OCI-LY7 (cell line): ENCODE measurements at regions not wholly inside any gene's neighbourhood (a gene's known extent, or its start where the extent isn't known, plus 50 kb on each side); places are given as distances from the start of the nearest gene placed in this dataset.

Experiments used
- BruUV-seq: library from RNA; stranded (reverse); fragments of 400-500 nt; replicated peaks from 2 replicates; lab custom pipeline; 2021; lab: Mats Ljungman, UMichigan
- CTCF ChIA-PET: fragments of 300-600 bp; sonication (Branson Sonifier 250); formaldehyde crosslinking; loops from one replicate; lab custom pipeline; 2022; ENCODE audit warnings: antibody characterized with exemption; ENCODE audit not compliant: unreplicated experiment; lab: Charles Lee
- POLR2A ChIA-PET: fragments of 300-600 bp; sonication (Branson Sonifier 250); formaldehyde crosslinking; loops from one replicate; lab custom pipeline; 2022; ENCODE audit warnings: antibody characterized with exemption; lab: Charles Lee
- DNase-seq: peaks from one replicate; pipeline ENCODE4 v3.0.0-alpha.2; 2015; ENCODE audit warnings: low spot score
- H2AFZ ChIP-seq: fragments of 200-600 bp; sonication (generic), shearing (Covaris generic); 2 replicates; pipeline ENCODE4 v1.6.1; 2014; ENCODE audit warnings: mild to moderate bottlenecking, antibody characterized with exemption, low read length, moderate library complexity
- H3K27ac ChIP-seq: fragments of 200-600 bp; sonication (generic); 2 replicates; pipeline ENCODE4 v1.5.1; 2014; ENCODE audit warnings: mixed run types, low read depth, mild to moderate bottlenecking, moderate library complexity, low read length, inconsistent platforms; ENCODE audit not compliant: poor library complexity, severe bottlenecking
- H3K36me3 ChIP-seq: fragments of 200-600 bp; sonication (generic); 2 replicates; pipeline ENCODE4 v1.6.1; 2014; ENCODE audit warnings: mild to moderate bottlenecking, antibody characterized with exemption, low read length, moderate library complexity, mixed read lengths; ENCODE audit not compliant: insufficient read depth
- H3K4me1 ChIP-seq: fragments of 200-600 bp; sonication (generic); 2 replicates; pipeline ENCODE4 v1.5.1; 2014; ENCODE audit warnings: mild to moderate bottlenecking, low read length; ENCODE audit not compliant: insufficient read depth, poor library complexity, severe bottlenecking
- H3K4me2 ChIP-seq: fragments of 200-600 bp; sonication (generic); 2 replicates; pipeline ENCODE4 v1.6.1; 2014; ENCODE audit warnings: mild to moderate bottlenecking, low read length
- H3K4me3 ChIP-seq: fragments of 200-600 bp; sonication (generic); 2 replicates; pipeline ENCODE4 v1.5.1; 2014; ENCODE audit warnings: mild to moderate bottlenecking, low read depth, low read length; ENCODE audit not compliant: poor library complexity, severe bottlenecking
- H3K79me2 ChIP-seq: fragments of 200-600 bp; sonication (generic); 2 replicates; pipeline ENCODE4 v1.6.1; 2016; ENCODE audit warnings: low read depth, mild to moderate bottlenecking, low read length, moderate library complexity, mixed read lengths; ENCODE audit not compliant: insufficient read depth
- H3K9me2 ChIP-seq: fragments of 200-600 bp; sonication (generic); 2 replicates; pipeline ENCODE4 v1.6.1; 2016; ENCODE audit warnings: mild to moderate bottlenecking, low read length, mixed read lengths; ENCODE audit not compliant: insufficient read depth
- H3K9me3 ChIP-seq: fragments of 200-600 bp; sonication (generic); 2 replicates; pipeline ENCODE4 v1.6.1; 2014; ENCODE audit warnings: mild to moderate bottlenecking, mixed run types, low read length, mixed read lengths
- H4K20me1 ChIP-seq: fragments of 200-600 bp; sonication (generic); 2 replicates; pipeline ENCODE4 v1.6.1; 2014; ENCODE audit warnings: mild to moderate bottlenecking, antibody characterized with exemption, low read length, moderate library complexity, mixed read lengths; ENCODE audit not compliant: insufficient read depth
- EZH2phosphoT487 ChIP-seq: fragments of 200-600 bp; sonication (generic); IDR thresholded peaks from 2 replicates; pipeline ENCODE4 v1.6.1; 2018; ENCODE audit warnings: low read depth, borderline replicate concordance, mild to moderate bottlenecking, mixed run types, antibody characterized with exemption, low read length, moderate library complexity, mixed read lengths
- intact Hi-C: fragments of 100-400 bp; cut with micrococcal nuclease; formaldehyde crosslinking; loops from one replicate; pipeline ENCODE4 v1.10.0; 2022; ENCODE audit not compliant: unreplicated experiment
- TF ChIP-seq, protein P1 (sequence below): fragments of 200-600 bp; sonication (generic); conservative IDR thresholded peaks from 2 replicates; pipeline ENCODE4 v1.5.1; 2014; ENCODE audit warnings: mild to moderate bottlenecking, antibody characterized with exemption, low read length, moderate library complexity, mixed read lengths

- Histone ChIP-seq H3K4me3 (no peak overlapping the region), H4K20me1 (no peaks in the 10 kb centered on the region), H3K79me2 (no peaks in the 10 kb centered on the region), H2AFZ (no peak overlapping the region), H3K36me3 (no peaks in the 10 kb centered on the region), H3K4me1 (no peaks in the 10 kb centered on the region), H3K9me2 (no peaks in the 10 kb centered on the region), H3K4me2 (no peak overlapping the region), H3K27ac (no peak overlapping the region), H3K9me3 (no peaks in the 10 kb centered on the region)
- intact Hi-C loops: no loop called here
- CTCF ChIA-PET: no interaction called here
- BruUV-seq: no TSS peak
- POLR2A ChIA-PET: no interaction called here
- no peak for DNase-seq
- TF ChIP-seq, protein P1, sequence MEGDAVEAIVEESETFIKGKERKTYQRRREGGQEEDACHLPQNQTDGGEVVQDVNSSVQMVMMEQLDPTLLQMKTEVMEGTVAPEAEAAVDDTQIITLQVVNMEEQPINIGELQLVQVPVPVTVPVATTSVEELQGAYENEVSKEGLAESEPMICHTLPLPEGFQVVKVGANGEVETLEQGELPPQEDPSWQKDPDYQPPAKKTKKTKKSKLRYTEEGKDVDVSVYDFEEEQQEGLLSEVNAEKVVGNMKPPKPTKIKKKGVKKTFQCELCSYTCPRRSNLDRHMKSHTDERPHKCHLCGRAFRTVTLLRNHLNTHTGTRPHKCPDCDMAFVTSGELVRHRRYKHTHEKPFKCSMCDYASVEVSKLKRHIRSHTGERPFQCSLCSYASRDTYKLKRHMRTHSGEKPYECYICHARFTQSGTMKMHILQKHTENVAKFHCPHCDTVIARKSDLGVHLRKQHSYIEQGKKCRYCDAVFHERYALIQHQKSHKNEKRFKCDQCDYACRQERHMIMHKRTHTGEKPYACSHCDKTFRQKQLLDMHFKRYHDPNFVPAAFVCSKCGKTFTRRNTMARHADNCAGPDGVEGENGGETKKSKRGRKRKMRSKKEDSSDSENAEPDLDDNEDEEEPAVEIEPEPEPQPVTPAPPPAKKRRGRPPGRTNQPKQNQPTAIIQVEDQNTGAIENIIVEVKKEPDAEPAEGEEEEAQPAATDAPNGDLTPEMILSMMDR: no peak
- TF ChIP-seq EZH2phosphoT487: no peak
These were observed 373.0 kb downstream of the CDH2 start for GRCh38 chr18:27803957-27804356.

GRCh38 chr18:27797484-27797883, 379.4 kb downstream of the CDH2 start:
- TF ChIP-seq, protein P1: no peak
- no peak for TF ChIP-seq EZH2phosphoT487
- BruUV-seq: no TSS peak
- no peaks in the 10 kb centered on the region for H3K4me1 ChIP-seq
- ChIA-PET CTCF (no interaction called here), POLR2A (interaction anchor here (1.7 kb wide), 1 partner anchor 9 kb away, joined by 4 read pairs; no protein-coding TSS in a partner anchor)
- H3K4me2 ChIP-seq: no peak overlapping the region
- no peak overlapping the region for H3K4me3 ChIP-seq
- H3K27ac ChIP-seq: no peak overlapping the region
- no peaks in the 10 kb centered on the region for H4K20me1 ChIP-seq
- H3K9me3 ChIP-seq: no peaks in the 10 kb centered on the region
- intact Hi-C loops: no loop called here
- H3K36me3 ChIP-seq: no peaks in the 10 kb centered on the region
- H2AFZ ChIP-seq: no peak overlapping the region
- no peaks in the 10 kb centered on the region for H3K9me2 ChIP-seq
- DNase-seq: no peak
- no peaks in the 10 kb centered on the region for H3K79me2 ChIP-seq

- no peaks in the 10 kb centered on the region for H4K20me1 ChIP-seq
- POLR2A ChIA-PET: interaction anchor here (1.1 to 1.8 kb wide), 2 partner anchors 14 to 26 kb away, joined by 4 to 5 read pairs; no protein-coding TSS in a partner anchor
- H3K9me2 ChIP-seq: no peaks in the 10 kb centered on the region
- no peaks in the 10 kb centered on the region for H3K9me3 ChIP-seq
- no peaks in the 10 kb centered on the region for H3K4me1 ChIP-seq
- TF ChIP-seq, protein P1: no peak
- no peak for TF ChIP-seq EZH2phosphoT487
- H3K36me3 ChIP-seq: no peaks in the 10 kb centered on the region
- no peak overlapping the region for H3K4me2 ChIP-seq
- BruUV-seq: no TSS peak
- H2AFZ ChIP-seq: no peak overlapping the region
- H3K4me3 ChIP-seq: no peak overlapping the region
- no peak for DNase-seq
- H3K79me2 ChIP-seq: no peaks in the 10 kb centered on the region
- H3K27ac ChIP-seq: no peak overlapping the region
- CTCF ChIA-PET: no interaction called here
- intact Hi-C loops: no loop called here
These were observed 382.6 kb downstream of the CDH2 start for GRCh38 chr18:27794181-27794926.
